Mesenchymal stem cell (in vitro differentiated cells and primary cell): ENCODE measurements at regions not wholly inside any gene's neighbourhood (a gene's known extent, or its start where the extent isn't known, plus 50 kb on each side); places are given as distances from the start of the nearest gene placed in this dataset.

Source experiments
- DNase-seq: peaks from one replicate; pipeline ENCODE4 v3.0.0-alpha.2; 2013
- H2AFZ ChIP-seq: one replicate; pipeline ENCODE4 v1.6.1; 2013; ENCODE audit warnings: low read depth, mild to moderate bottlenecking, control low read depth, inconsistent platforms, low read length, moderate library complexity
- H2AK5ac ChIP-seq: 2 replicates; pipeline ENCODE4 v1.6.1; 2013; ENCODE audit warnings: low read length, moderate library complexity, mild to moderate bottlenecking, inconsistent platforms; ENCODE audit not compliant: severe bottlenecking
- H2BK120ac ChIP-seq: one replicate; pipeline ENCODE4 v1.6.1; 2013; ENCODE audit warnings: low read depth, mild to moderate bottlenecking, inconsistent platforms, low read length, moderate library complexity
- H2BK12ac ChIP-seq, 2 experiments: one replicate each; pipeline ENCODE4 v1.6.1; 2013; ENCODE audit warnings: inconsistent platforms in 2 of 2, low read length in 2 of 2, mild to moderate bottlenecking in 2 of 2, moderate library complexity in 2 of 2, control low read depth in 1 of 2
- H2BK15ac ChIP-seq: one replicate; pipeline ENCODE4 v1.6.1; 2013; ENCODE audit warnings: mild to moderate bottlenecking, low read depth, inconsistent platforms; ENCODE audit not compliant: poor library complexity, severe bottlenecking
- H2BK5ac ChIP-seq: 2 replicates; pipeline ENCODE4 v1.6.1; 2013; ENCODE audit warnings: low read depth, mild to moderate bottlenecking, low read length, control low read depth, inconsistent platforms; ENCODE audit not compliant: poor library complexity, severe bottlenecking
- H3K14ac ChIP-seq, 2 experiments: one replicate each; pipeline ENCODE4 v1.6.1; 2013; ENCODE audit warnings: inconsistent platforms in 2 of 2, low read length in 2 of 2, control low read depth in 1 of 2, mild to moderate bottlenecking in 1 of 2, moderate library complexity in 1 of 2
- H3K18ac ChIP-seq, 2 experiments: one replicate each; pipeline ENCODE4 v1.6.1; 2013; ENCODE audit warnings: inconsistent platforms in 2 of 2, low read length in 2 of 2, control low read depth in 1 of 2, low read depth in 1 of 2, mild to moderate bottlenecking in 1 of 2
- H3K23ac ChIP-seq, 2 experiments: one replicate each; pipeline ENCODE4 v1.6.1; 2013; ENCODE audit warnings: inconsistent platforms in 2 of 2, low read length in 2 of 2, mild to moderate bottlenecking in 2 of 2, moderate library complexity in 2 of 2, control low read depth in 1 of 2
- H3K27ac ChIP-seq: 2 replicates; pipeline ENCODE4 v1.5.1; 2013; ENCODE audit warnings: mild to moderate bottlenecking, moderate library complexity, low read length, control low read depth, inconsistent platforms; ENCODE audit not compliant: poor library complexity, severe bottlenecking
- H3K27me3 ChIP-seq, 2 experiments: 2 replicates each; pipeline versions ENCODE4 v1.6.1 to v1.7.0; 2013; ENCODE audit warnings: low read length in 2 of 2, mild to moderate bottlenecking in 2 of 2, moderate library complexity in 2 of 2, control low read depth in 1 of 2, inconsistent platforms in 1 of 2; ENCODE audit not compliant: control insufficient read depth in 1 of 2, insufficient read depth in 1 of 2
- H3K36me3 ChIP-seq, 2 experiments: 2 replicates each; pipeline versions ENCODE4 v1.6.1 to v1.7.0; 2013; ENCODE audit warnings: low read length in 2 of 2, control low read depth in 1 of 2, inconsistent platforms in 1 of 2, low read depth in 1 of 2, mild to moderate bottlenecking in 1 of 2; ENCODE audit not compliant: insufficient read depth in 2 of 2, control insufficient read depth in 1 of 2
- H3K4ac ChIP-seq, 2 experiments: one replicate each; pipeline ENCODE4 v1.6.1; 2013; ENCODE audit warnings: inconsistent platforms in 2 of 2, low read length in 2 of 2, mild to moderate bottlenecking in 2 of 2, moderate library complexity in 2 of 2, control low read depth in 1 of 2, low read depth in 1 of 2
- H3K4me1 ChIP-seq: 2 replicates; pipeline ENCODE4 v1.6.1; 2013; ENCODE audit warnings: low read depth, low read length, control low read depth; ENCODE audit not compliant: control insufficient read depth, insufficient read depth
- H3K4me2 ChIP-seq: 2 replicates; pipeline ENCODE4 v1.6.1; 2013; ENCODE audit warnings: low read length, mild to moderate bottlenecking, inconsistent platforms; ENCODE audit not compliant: poor library complexity, severe bottlenecking
- H3K4me3 ChIP-seq, 2 experiments: 2 replicates each; pipeline versions ENCODE4 v1.5.1 to v1.7.0; 2013; ENCODE audit warnings: low read length in 2 of 2, mild to moderate bottlenecking in 2 of 2, control low read depth in 1 of 2, low read depth in 1 of 2; ENCODE audit not compliant: insufficient read depth in 1 of 2
- H3K79me1 ChIP-seq: replicated peaks from 2 replicates; pipeline ENCODE4 v1.6.1; 2013; ENCODE audit warnings: mild to moderate bottlenecking, control low read depth, low read length, inconsistent platforms; ENCODE audit not compliant: poor library complexity, severe bottlenecking
- H3K9ac ChIP-seq: 2 replicates; pipeline ENCODE4 v1.7.0; 2013; ENCODE audit warnings: mild to moderate bottlenecking, low read length, moderate library complexity
- H3K9me3 ChIP-seq: 2 replicates; pipeline ENCODE4 v1.7.0; 2013; ENCODE audit warnings: mild to moderate bottlenecking, low read length; ENCODE audit not compliant: control insufficient read depth
- H4K8ac ChIP-seq: one replicate; pipeline ENCODE4 v1.6.1; 2013; ENCODE audit warnings: inconsistent platforms, mild to moderate bottlenecking, low read length, moderate library complexity
- H4K91ac ChIP-seq: one replicate; pipeline ENCODE4 v1.6.1; 2013; ENCODE audit warnings: mild to moderate bottlenecking, low read length, inconsistent platforms
- WGBS: methylation state at CpG from one replicate; pipeline ENCODE4 v1.1.7; 2013; ENCODE audit warnings: mixed read lengths; 5-methylcytosine and 5-hydroxymethylcytosine counted together

DNA sequence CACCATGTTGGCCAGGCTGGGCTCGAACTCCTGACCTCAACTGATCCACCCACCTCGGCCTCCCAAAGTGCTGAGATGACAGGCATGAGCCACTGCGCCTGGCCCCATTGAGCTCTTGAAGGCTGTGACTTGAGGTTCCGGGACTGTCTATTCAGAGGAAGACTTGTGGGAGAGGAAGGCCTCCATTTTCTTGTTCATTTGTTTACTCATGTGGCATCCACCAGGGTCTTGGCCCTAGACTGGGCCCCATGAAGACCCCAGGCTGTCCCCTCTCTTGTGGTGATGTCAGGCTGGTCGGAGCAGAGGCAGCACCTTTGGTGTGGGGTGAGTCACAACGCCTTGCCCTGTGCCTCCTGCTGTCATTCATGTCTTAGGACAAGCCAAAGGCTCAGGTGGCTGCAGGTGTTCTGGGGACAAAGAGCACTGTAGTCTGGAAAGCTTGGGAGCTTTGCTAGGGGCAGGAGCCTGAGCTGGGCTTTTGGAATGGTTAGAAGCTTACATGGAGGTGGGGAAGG is 224.6 kb upstream of the C1orf174 start:
- no peaks in the 10 kb centered on the region for H3K27me3 ChIP-seq
- H3K14ac ChIP-seq = no peak overlapping the region
- no peak overlapping the region for H2AFZ ChIP-seq
- 65% methylated on average over 6 of the region's 6 CpGs for WGBS
- no peaks in the 10 kb centered on the region for H3K79me1 ChIP-seq
- no peak overlapping the region for H3K9ac ChIP-seq
- H3K4ac ChIP-seq = no peak overlapping the region
- H3K4me3 ChIP-seq = no peak overlapping the region
- H2BK12ac ChIP-seq = no peak overlapping the region
- no peak overlapping the region for H2BK15ac ChIP-seq
- no peak overlapping the region for H4K91ac ChIP-seq
- no peak overlapping the region for H2BK5ac ChIP-seq
- H4K8ac ChIP-seq = no peak overlapping the region
- no peak overlapping the region for H3K18ac ChIP-seq
- no peak overlapping the region for H2BK120ac ChIP-seq
- DNase-seq = no peak
- no peaks in the 10 kb centered on the region for H3K4me1 ChIP-seq
- H3K27ac ChIP-seq = no peak overlapping the region
- H2AK5ac ChIP-seq = no peak overlapping the region
- no peaks in the 10 kb centered on the region for H3K36me3 ChIP-seq
- no peaks in the 10 kb centered on the region for H3K9me3 ChIP-seq
- H3K23ac ChIP-seq = no peak overlapping the region
- no peak overlapping the region for H3K4me2 ChIP-seq

DNA sequence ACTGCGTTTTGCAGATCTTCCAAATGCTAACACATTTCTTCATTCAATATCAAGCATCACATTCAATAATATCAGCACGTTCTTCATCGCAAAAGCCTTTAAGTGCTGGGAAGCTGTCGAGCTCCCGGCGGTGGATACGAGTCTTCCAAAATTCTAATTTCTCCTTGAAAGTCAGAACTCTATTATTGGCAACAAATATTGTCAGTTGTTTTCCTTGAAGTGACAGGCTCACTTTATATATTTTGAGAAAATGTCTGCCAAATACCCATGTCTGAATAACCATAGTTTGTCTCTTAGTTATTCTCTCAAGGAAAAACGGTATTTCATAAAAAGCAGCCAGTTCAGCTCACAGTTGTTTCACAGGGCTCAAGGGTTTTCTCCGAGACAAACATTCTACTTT is 226.2 kb upstream of the C1orf174 start:
- no peak overlapping the region for H2BK120ac ChIP-seq
- no peak overlapping the region for H4K91ac ChIP-seq
- WGBS = 86% methylated on average over 5 of the region's 9 CpGs
- H3K18ac ChIP-seq = no peak overlapping the region
- no peaks in the 10 kb centered on the region for H3K27me3 ChIP-seq
- H2AFZ ChIP-seq = no peak overlapping the region
- H4K8ac ChIP-seq = no peak overlapping the region
- no peaks in the 10 kb centered on the region for H3K36me3 ChIP-seq
- no peak overlapping the region for H2BK12ac ChIP-seq
- H3K4me3 ChIP-seq = no peak overlapping the region
- no peak overlapping the region for H2BK5ac ChIP-seq
- H3K79me1 ChIP-seq = no peaks in the 10 kb centered on the region
- DNase-seq = no peak
- H3K14ac ChIP-seq = no peak overlapping the region
- H3K4ac ChIP-seq = no peak overlapping the region
- H3K23ac ChIP-seq = no peak overlapping the region
- no peak overlapping the region for H3K9ac ChIP-seq
- no peak overlapping the region for H2BK15ac ChIP-seq
- no peaks in the 10 kb centered on the region for H3K4me1 ChIP-seq
- H3K27ac ChIP-seq = no peak overlapping the region
- no peaks in the 10 kb centered on the region for H3K9me3 ChIP-seq
- H3K4me2 ChIP-seq = no peak overlapping the region
- H2AK5ac ChIP-seq = no peak overlapping the region

DNA sequence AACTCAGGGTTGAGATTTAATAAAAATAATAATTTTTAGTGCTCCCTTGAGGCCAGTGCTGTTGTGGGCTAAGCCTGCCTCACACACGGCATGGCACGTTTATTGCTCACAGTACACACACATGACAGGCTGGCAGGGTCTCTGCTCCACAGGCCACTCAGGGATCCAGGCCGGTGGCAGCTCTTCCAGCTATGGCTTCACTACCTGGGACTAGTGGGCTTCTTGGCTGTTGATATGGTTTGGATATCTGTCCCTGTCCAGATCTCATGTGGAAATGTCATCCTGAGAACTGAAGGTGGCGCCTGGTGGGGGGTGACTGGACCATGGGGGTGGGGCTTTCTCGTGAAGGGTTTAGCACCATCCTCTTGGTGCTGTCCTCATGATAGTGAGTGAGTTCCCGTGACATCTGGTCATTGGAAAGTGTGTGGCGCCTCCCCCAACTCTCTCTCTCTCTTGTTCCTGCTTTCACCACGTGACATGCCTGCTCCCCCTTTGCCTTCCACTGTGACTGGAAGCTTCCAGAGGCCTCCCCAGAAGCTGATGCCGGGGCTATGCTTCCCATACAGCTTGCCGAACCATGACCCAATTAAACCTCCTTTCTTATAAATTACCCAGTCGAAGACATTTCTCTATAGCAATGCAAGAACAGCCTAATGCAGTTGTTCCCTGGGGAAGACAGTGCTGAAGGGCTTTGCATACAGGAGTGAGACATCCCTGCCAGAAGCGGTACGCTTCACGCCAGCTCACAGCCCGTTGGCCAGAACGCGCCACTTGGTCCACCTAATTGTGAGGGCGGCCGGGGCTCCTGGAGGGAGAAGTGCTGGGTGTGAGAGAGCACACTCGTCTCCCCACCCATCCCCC is 226.9 kb upstream of the C1orf174 start:
- Histone ChIP-seq H4K8ac (no peak overlapping the region), H3K18ac (no peak overlapping the region), H3K27me3 (no peaks in the 10 kb centered on the region), H3K4me3 (no peak overlapping the region), H2BK5ac (no peak overlapping the region), H3K9ac (no peak overlapping the region), H3K14ac (no peak overlapping the region), H2BK120ac (no peak overlapping the region), H3K4ac (no peak overlapping the region), H3K79me1 (no peaks in the 10 kb centered on the region), H3K23ac (no peak overlapping the region), H4K91ac (no peak overlapping the region), H3K4me2 (no peak overlapping the region), H3K4me1 (no peaks in the 10 kb centered on the region), H2AK5ac (no peak overlapping the region), H3K27ac (no peak overlapping the region), H2BK12ac (no peak overlapping the region), H2AFZ (no peak overlapping the region), H3K9me3 (no peaks in the 10 kb centered on the region), H3K36me3 (no peaks in the 10 kb centered on the region), H2BK15ac (no peak overlapping the region)
- no peak for DNase-seq
- 81% methylated on average over 20 of the region's 20 CpGs for WGBS

DNA sequence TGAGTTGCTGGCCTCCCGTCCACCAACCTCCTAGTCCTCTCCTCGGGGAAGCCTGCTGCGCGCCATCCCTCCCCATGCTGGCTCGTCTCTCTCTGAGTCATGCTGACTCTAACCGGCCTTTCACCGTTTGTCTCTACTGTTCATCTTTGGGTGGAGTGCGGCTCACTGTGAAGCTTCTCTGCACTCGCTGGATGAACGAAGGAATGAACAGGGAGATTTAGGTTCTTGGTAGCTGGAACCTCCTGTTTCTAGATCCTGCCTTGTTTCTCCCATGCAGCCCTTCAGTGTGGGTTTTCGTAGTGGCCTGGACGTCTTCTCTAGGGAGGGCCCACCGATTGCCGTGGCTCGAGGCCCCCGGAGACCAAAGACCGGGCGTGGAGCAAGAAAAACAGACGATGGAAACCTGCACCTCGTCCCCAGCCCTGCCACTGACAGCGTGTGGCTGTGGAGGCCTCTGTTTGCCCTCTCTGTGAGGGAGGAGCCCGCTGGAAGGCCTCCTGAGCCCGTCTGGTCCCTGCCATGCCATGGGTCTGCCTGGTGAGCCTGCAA is 227.6 kb upstream of the C1orf174 start:
- H3K27me3 ChIP-seq = no peaks in the 10 kb centered on the region
- no peak overlapping the region for H2BK5ac ChIP-seq
- no peak overlapping the region for H3K4me2 ChIP-seq

More for the DNA sequence above, 227.6 kb upstream of the C1orf174 start:
- no peak overlapping the region for H3K9ac ChIP-seq
- H2AK5ac ChIP-seq = no peak overlapping the region
- no peak overlapping the region for H2BK120ac ChIP-seq
- no peak overlapping the region for H3K18ac ChIP-seq
- no peaks in the 10 kb centered on the region for H3K36me3 ChIP-seq
- H3K27ac ChIP-seq = no peak overlapping the region
- WGBS = 85% methylated on average over 23 of the region's 23 CpGs
- no peak overlapping the region for H3K4me3 ChIP-seq
- no peaks in the 10 kb centered on the region for H3K4me1 ChIP-seq
- H3K4ac ChIP-seq = no peak overlapping the region
- no peaks in the 10 kb centered on the region for H3K79me1 ChIP-seq
- H2BK15ac ChIP-seq = no peak overlapping the region
- H3K9me3 ChIP-seq = no peaks in the 10 kb centered on the region
- DNase-seq = no peak
- no peak overlapping the region for H4K8ac ChIP-seq
- no peak overlapping the region for H2BK12ac ChIP-seq
- H2AFZ ChIP-seq = no peak overlapping the region
- no peak overlapping the region for H3K14ac ChIP-seq
- H4K91ac ChIP-seq = no peak overlapping the region
- no peak overlapping the region for H3K23ac ChIP-seq
